ENCODE measurements at regions not wholly inside any gene's neighbourhood (a gene's known extent, or its start where the extent isn't known, plus 50 kb on each side); places are given as distances from the start of the nearest gene placed in this dataset.
A peak's percentile ranks its signal among the peaks of the same experiment; 100 is the strongest.

DNA sequence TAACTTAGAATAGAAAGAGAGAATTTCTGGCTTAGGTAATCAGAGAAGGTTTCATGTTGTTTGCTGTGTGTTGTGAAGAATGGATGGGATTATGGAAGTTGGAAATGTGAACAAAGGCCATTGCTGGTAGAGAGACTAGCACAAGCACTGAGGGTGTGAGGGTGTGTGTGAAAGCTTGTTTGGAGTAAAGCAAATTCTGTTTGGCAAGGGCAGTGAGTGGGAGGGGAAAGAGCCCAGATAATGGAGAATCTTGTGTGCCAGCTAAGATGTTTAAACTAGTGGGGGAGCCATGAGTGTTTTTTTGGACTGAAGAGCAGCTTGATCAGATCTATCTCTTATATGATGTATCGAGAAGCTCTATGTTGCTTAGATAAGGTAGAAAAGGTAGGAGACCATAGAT, 107.1 kb downstream of the DISP1 start:
- Histone ChIP-seq H3K27ac (ENCODE audit: low read depth, low read length) (no peak overlapping the region), H3K9me3 (ENCODE audit: control insufficient read depth in 5 of 5, low read length in 5 of 5) (peaks cover 0 to 8% (median 4%) of the 10 kb centered on the region in 5 donors), H3K4me3 (ENCODE audit: low read depth in 1 of 5, low read length in 5 of 5) (no peak overlapping the region)

DNA sequence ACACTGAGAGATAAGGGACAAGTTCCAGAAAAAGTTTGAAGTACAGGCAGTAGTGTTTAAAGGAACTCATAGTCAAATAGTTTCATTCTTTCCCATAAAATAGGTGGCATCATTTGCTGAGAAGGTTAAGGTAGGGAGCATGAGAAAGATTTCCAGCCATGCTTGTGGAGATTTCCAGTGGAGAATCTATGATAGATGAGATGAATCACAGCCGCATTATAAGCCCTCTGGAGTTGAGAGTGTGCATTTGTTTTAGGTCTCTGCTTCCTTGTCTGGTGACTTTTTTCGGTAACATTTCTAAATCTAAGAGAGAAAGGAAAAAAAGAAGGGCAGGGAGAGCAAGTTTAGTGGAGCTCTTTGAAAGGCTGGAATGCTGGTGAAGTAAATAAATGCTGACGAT, 108.7 kb downstream of the DISP1 start:
- no peaks in the 10 kb centered on the region for H3K27me3 ChIP-seq (ENCODE audit: control insufficient read depth in 5 of 5, insufficient read depth in 4 of 5, low read length in 5 of 5)
- H3K36me3 ChIP-seq (ENCODE audit: control insufficient read depth in 5 of 5, insufficient read depth in 5 of 5, low read length in 5 of 5): no peaks in the 10 kb centered on the region
- H3K9ac ChIP-seq (ENCODE audit: low read length in 5 of 5): no peak overlapping the region
- H3K4me1 ChIP-seq (ENCODE audit: control insufficient read depth in 5 of 5, insufficient read depth in 5 of 5, low read length in 5 of 5): peaks cover 4 to 16% (median 8%) of the 10 kb centered on the region in 5 donors
- H3K4me3 ChIP-seq (ENCODE audit: low read depth in 1 of 5, low read length in 5 of 5): no peak overlapping the region
- H3K27ac ChIP-seq (ENCODE audit: low read depth, low read length): no peak overlapping the region
- H3K9me3 ChIP-seq (ENCODE audit: control insufficient read depth in 5 of 5, low read length in 5 of 5): no peaks in the 10 kb centered on the region

More for the DNA sequence above, 107.1 kb downstream of the DISP1 start:
- no peaks in the 10 kb centered on the region for H3K27me3 ChIP-seq (ENCODE audit: control insufficient read depth in 5 of 5, insufficient read depth in 4 of 5, low read length in 5 of 5)
- no peaks in the 10 kb centered on the region for H3K36me3 ChIP-seq (ENCODE audit: control insufficient read depth in 5 of 5, insufficient read depth in 5 of 5, low read length in 5 of 5)
- H3K9ac ChIP-seq (ENCODE audit: low read length in 5 of 5): no peak overlapping the region
- H3K4me1 ChIP-seq (ENCODE audit: control insufficient read depth in 5 of 5, insufficient read depth in 5 of 5, low read length in 5 of 5): peaks cover 0 to 8% (median 4%) of the 10 kb centered on the region in 5 donors

DNA sequence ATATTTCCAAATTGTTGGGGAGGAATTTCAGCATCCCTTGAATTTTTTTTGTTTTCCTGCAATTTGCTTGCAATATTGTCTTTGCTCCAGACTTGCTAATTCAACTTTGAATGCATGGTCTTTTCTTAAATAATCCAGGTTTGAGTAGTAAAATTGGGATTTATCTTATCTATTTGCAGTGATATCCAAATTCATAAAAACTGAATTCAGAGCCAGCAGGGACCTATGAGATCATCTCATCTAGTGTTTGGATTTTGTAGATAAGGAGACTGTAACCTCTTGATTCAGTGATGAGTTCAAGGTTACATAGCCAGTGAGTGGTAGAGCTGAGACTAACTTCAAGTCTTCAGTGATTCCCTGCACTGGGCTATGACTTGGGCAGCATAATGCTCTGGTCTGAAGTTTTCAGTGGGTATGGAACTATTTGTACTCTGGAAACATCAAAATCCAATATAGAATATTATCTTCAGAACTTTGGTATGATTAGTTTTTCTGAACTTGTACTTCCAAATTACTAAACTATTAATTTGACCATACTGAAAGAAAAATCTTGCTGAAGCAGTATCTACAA, 109.4 kb downstream of the DISP1 start:
- peaks cover 4 to 14% (median 10%) of the 10 kb centered on the region in 5 donors for H3K4me1 ChIP-seq (ENCODE audit: control insufficient read depth in 5 of 5, insufficient read depth in 5 of 5, low read length in 5 of 5)
- H3K27ac ChIP-seq (ENCODE audit: low read depth, low read length): no peak overlapping the region
- H3K9ac ChIP-seq (ENCODE audit: low read length in 5 of 5): no peak overlapping the region
- H3K27me3 ChIP-seq (ENCODE audit: control insufficient read depth in 5 of 5, insufficient read depth in 4 of 5, low read length in 5 of 5): no peaks in the 10 kb centered on the region
- no peak overlapping the region for H3K4me3 ChIP-seq (ENCODE audit: low read depth in 1 of 5, low read length in 5 of 5)
- no peaks in the 10 kb centered on the region for H3K36me3 ChIP-seq (ENCODE audit: control insufficient read depth in 5 of 5, insufficient read depth in 5 of 5, low read length in 5 of 5)
- H3K9me3 ChIP-seq (ENCODE audit: control insufficient read depth in 5 of 5, low read length in 5 of 5): no peaks in the 10 kb centered on the region

DNA sequence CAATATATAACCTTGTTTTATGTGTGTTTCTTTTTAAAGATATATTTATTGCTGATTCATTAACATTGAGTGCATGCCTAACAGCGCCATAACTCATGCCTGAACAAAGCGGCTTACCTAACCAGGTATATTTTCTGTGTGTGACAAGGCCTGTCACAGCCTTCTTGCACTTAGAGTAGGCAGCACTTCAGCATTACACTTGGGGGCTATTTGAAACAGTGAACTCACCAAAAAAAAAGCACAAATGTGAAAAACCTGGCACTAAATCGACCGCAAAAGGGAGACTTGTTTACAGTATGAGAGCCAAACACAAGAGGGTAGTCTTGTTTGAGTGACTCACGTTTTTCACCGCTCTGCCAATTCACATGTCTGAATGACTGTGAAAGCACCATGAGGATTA, 111.7 kb downstream of the DISP1 start:
- Histone ChIP-seq H3K9me3 (ENCODE audit: control insufficient read depth in 5 of 5, low read length in 5 of 5) (no peaks in the 10 kb centered on the region), H3K4me3 (ENCODE audit: low read depth in 1 of 5, low read length in 5 of 5) (no peak overlapping the region), H3K36me3 (ENCODE audit: control insufficient read depth in 5 of 5, insufficient read depth in 5 of 5, low read length in 5 of 5) (no peaks in the 10 kb centered on the region), H3K27me3 (ENCODE audit: control insufficient read depth in 5 of 5, insufficient read depth in 4 of 5, low read length in 5 of 5) (no peaks in the 10 kb centered on the region), H3K4me1 (ENCODE audit: control insufficient read depth in 5 of 5, insufficient read depth in 5 of 5, low read length in 5 of 5) (peaks cover 4 to 10% (median 6%) of the 10 kb centered on the region in 5 donors), H3K27ac (ENCODE audit: low read depth, low read length) (no peak overlapping the region), H3K9ac (ENCODE audit: low read length in 5 of 5) (no peak overlapping the region)

DNA sequence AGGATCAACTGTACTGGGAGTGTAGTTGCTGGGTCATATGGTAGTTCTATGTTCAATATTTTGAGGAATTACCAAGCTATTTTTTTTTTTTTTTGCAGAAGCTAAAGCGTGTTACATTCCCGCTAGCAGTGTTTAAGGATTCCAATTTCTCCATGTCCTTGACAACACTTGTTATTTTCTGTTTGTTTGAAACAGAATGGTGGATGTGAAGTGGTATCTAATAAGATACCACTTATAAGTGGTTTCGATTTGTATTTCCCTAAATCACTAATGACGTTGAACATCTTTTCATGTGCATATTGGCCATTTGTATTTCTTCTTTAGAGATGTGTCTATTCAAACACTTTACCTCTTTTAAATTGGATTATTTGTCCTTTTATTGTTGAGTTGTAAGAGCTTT, 112.2 kb downstream of the DISP1 start:
- peaks cover 4 to 10% (median 6%) of the 10 kb centered on the region in 5 donors for H3K4me1 ChIP-seq (ENCODE audit: control insufficient read depth in 5 of 5, insufficient read depth in 5 of 5, low read length in 5 of 5)
- H3K36me3 ChIP-seq (ENCODE audit: control insufficient read depth in 5 of 5, insufficient read depth in 5 of 5, low read length in 5 of 5): no peaks in the 10 kb centered on the region
- no peaks in the 10 kb centered on the region for H3K9me3 ChIP-seq (ENCODE audit: control insufficient read depth in 5 of 5, low read length in 5 of 5)
- no peak overlapping the region for H3K9ac ChIP-seq (ENCODE audit: low read length in 5 of 5)
- H3K27ac ChIP-seq (ENCODE audit: low read depth, low read length): no peak overlapping the region
- H3K27me3 ChIP-seq (ENCODE audit: control insufficient read depth in 5 of 5, insufficient read depth in 4 of 5, low read length in 5 of 5): no peaks in the 10 kb centered on the region
- no peak overlapping the region for H3K4me3 ChIP-seq (ENCODE audit: low read depth in 1 of 5, low read length in 5 of 5)

- no peak overlapping the region for H3K27ac ChIP-seq (ENCODE audit: low read depth, low read length)
- no peaks in the 10 kb centered on the region for H3K36me3 ChIP-seq (ENCODE audit: control insufficient read depth in 5 of 5, insufficient read depth in 5 of 5, low read length in 5 of 5)
- peak overlapping the region in 4 of 5 donors; percentile 8 to 58 (median 22) for H3K4me3 ChIP-seq (ENCODE audit: low read depth in 1 of 5, low read length in 5 of 5)
- peaks cover 4 to 10% (median 6%) of the 10 kb centered on the region in 5 donors for H3K4me1 ChIP-seq (ENCODE audit: control insufficient read depth in 5 of 5, insufficient read depth in 5 of 5, low read length in 5 of 5)
- H3K27me3 ChIP-seq (ENCODE audit: control insufficient read depth in 5 of 5, insufficient read depth in 4 of 5, low read length in 5 of 5): no peaks in the 10 kb centered on the region
- no peaks in the 10 kb centered on the region for H3K9me3 ChIP-seq (ENCODE audit: control insufficient read depth in 5 of 5, low read length in 5 of 5)
- H3K9ac ChIP-seq (ENCODE audit: low read length in 5 of 5): peak overlapping the region in 1 of 5 donors; percentile 26
These were observed 113.4 kb downstream of the DISP1 start for GRCh38 chr1:222928212-222928611.

DNA sequence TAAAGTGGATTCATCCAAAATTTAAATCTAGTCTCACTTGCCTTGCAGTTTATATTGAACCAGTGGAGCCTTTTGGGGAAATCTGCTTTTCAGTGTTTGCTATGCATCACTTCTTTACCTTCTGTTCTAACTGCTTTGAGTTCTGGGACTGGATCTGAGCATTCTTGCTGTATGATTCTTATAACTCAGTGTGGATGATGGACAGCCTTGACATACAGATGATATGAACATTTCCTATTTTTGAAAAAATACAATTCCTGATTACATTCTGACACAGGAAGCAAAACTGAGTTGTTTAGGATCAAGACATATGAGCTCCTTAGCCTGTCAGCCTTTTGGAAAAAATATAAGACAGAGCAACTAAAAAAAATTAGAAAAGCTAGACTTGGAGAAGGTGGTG, 115.2 kb downstream of the DISP1 start:
- Histone ChIP-seq H3K9me3 (ENCODE audit: control insufficient read depth in 5 of 5, low read length in 5 of 5) (no peaks in the 10 kb centered on the region), H3K36me3 (ENCODE audit: control insufficient read depth in 5 of 5, insufficient read depth in 5 of 5, low read length in 5 of 5) (peaks cover 0 to 4% (median 0%) of the 10 kb centered on the region in 5 donors), H3K27ac (ENCODE audit: low read depth, low read length) (no peak overlapping the region), H3K9ac (ENCODE audit: low read length in 5 of 5) (no peak overlapping the region), H3K27me3 (ENCODE audit: control insufficient read depth in 5 of 5, insufficient read depth in 4 of 5, low read length in 5 of 5) (no peaks in the 10 kb centered on the region), H3K4me3 (ENCODE audit: low read depth in 1 of 5, low read length in 5 of 5) (no peak overlapping the region), H3K4me1 (ENCODE audit: control insufficient read depth in 5 of 5, insufficient read depth in 5 of 5, low read length in 5 of 5) (peaks cover 4 to 10% (median 6%) of the 10 kb centered on the region in 5 donors)

- no peaks in the 10 kb centered on the region for H3K27me3 ChIP-seq (ENCODE audit: control insufficient read depth in 5 of 5, insufficient read depth in 4 of 5, low read length in 5 of 5)
- H3K36me3 ChIP-seq (ENCODE audit: control insufficient read depth in 5 of 5, insufficient read depth in 5 of 5, low read length in 5 of 5): peaks cover 0 to 4% (median 0%) of the 10 kb centered on the region in 5 donors
- H3K4me3 ChIP-seq (ENCODE audit: low read depth in 1 of 5, low read length in 5 of 5): no peak overlapping the region
- peaks cover 4 to 10% (median 6%) of the 10 kb centered on the region in 5 donors for H3K4me1 ChIP-seq (ENCODE audit: control insufficient read depth in 5 of 5, insufficient read depth in 5 of 5, low read length in 5 of 5)
- H3K27ac ChIP-seq (ENCODE audit: low read depth, low read length): no peak overlapping the region
- no peak overlapping the region for H3K9ac ChIP-seq (ENCODE audit: low read length in 5 of 5)
- no peaks in the 10 kb centered on the region for H3K9me3 ChIP-seq (ENCODE audit: control insufficient read depth in 5 of 5, low read length in 5 of 5)
These were observed 116.2 kb downstream of the DISP1 start for GRCh38 chr1:222931023-222931422.

- peaks cover under 1 to 4% (median 3%) of the 10 kb centered on the region in 5 donors for H3K4me1 ChIP-seq (ENCODE audit: control insufficient read depth in 5 of 5, insufficient read depth in 5 of 5, low read length in 5 of 5)
- H3K4me3 ChIP-seq (ENCODE audit: low read depth in 1 of 5, low read length in 5 of 5): no peak overlapping the region
- no peaks in the 10 kb centered on the region for H3K27me3 ChIP-seq (ENCODE audit: control insufficient read depth in 5 of 5, insufficient read depth in 4 of 5, low read length in 5 of 5)
- H3K36me3 ChIP-seq (ENCODE audit: control insufficient read depth in 5 of 5, insufficient read depth in 5 of 5, low read length in 5 of 5): peaks cover 0 to 4% (median 0%) of the 10 kb centered on the region in 5 donors
- no peak overlapping the region for H3K9ac ChIP-seq (ENCODE audit: low read length in 5 of 5)
- H3K9me3 ChIP-seq (ENCODE audit: control insufficient read depth in 5 of 5, low read length in 5 of 5): no peaks in the 10 kb centered on the region
- H3K27ac ChIP-seq (ENCODE audit: low read depth, low read length): no peak overlapping the region
These were observed 118.4 kb downstream of the DISP1 start for GRCh38 chr1:222933273-222933672.

GRCh38 chr1:222935239-222935900, 120.5 kb downstream of the DISP1 start:
- Histone ChIP-seq H3K4me1 (ENCODE audit: control insufficient read depth in 5 of 5, insufficient read depth in 5 of 5, low read length in 5 of 5) (peaks cover 0 to 2% (median 0%) of the 10 kb centered on the region in 5 donors), H3K4me3 (ENCODE audit: low read depth in 1 of 5, low read length in 5 of 5) (no peak overlapping the region), H3K36me3 (ENCODE audit: control insufficient read depth in 5 of 5, insufficient read depth in 5 of 5, low read length in 5 of 5) (peaks cover 0 to 4% (median 0%) of the 10 kb centered on the region in 5 donors), H3K9me3 (ENCODE audit: control insufficient read depth in 5 of 5, low read length in 5 of 5) (no peaks in the 10 kb centered on the region), H3K27me3 (ENCODE audit: control insufficient read depth in 5 of 5, insufficient read depth in 4 of 5, low read length in 5 of 5) (no peaks in the 10 kb centered on the region), H3K9ac (ENCODE audit: low read length in 5 of 5) (no peak overlapping the region), H3K27ac (ENCODE audit: low read depth, low read length) (no peak overlapping the region)

All from subcutaneous abdominal adipose tissue (tissue), 5 donors.